ENCODE measurements at regions not wholly inside any gene's neighbourhood (a gene's known extent, or its start where the extent isn't known, plus 50 kb on each side); places are given as distances from the start of the nearest gene placed in this dataset.

GRCh38 chr16:9484426-9484825, 393.0 kb downstream of the HAPSTR1 start:
- no peak for DNase-seq

DNA sequence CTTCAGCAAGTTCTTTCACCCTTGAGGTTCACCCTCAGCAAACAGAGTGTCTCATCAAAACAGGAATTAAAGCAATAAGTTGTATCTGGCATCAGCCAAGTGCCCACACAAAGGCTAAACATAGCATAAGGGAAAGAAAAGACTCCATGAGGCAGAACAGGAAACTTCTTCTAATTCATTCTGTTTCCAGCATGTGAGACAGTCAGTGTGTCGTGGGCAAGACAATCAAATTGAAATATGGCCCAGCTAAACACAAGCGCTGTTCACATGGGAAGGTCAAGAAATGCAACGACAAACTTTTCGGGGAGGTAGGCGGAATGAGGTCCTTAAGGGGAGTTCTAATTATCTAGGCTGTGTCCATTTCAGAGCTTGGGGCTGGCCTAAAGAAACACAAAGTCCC, 393.4 kb downstream of the HAPSTR1 start:
- DNase-seq, result no peak

GRCh38 chr16:9489835-9490467, 398.5 kb downstream of the HAPSTR1 start:
- DNase-seq, result no peak

- no peak for DNase-seq
Observed at GRCh38 chr16:9495824-9496223, 404.4 kb downstream of the HAPSTR1 start.

DNA sequence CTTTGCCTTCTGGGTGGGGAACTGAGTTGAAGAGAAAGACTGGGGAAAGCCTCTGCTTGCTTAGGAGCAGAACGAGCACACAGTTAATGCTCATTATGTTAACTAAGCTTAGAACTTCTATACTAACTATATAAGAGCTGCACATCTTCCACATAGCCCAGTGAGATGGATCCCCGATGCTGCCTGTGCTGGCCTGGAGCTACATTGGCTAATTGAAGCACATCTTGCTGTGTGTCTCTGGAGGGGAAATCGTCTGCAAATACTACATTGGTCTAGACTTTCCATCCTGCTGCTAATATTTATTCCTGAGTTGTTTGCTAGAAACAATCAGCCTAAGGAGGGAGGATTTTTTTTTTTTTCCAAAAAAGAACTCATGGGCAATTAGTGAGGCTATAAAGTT, 406.3 kb downstream of the HAPSTR1 start:
- no peak for DNase-seq

DNA sequence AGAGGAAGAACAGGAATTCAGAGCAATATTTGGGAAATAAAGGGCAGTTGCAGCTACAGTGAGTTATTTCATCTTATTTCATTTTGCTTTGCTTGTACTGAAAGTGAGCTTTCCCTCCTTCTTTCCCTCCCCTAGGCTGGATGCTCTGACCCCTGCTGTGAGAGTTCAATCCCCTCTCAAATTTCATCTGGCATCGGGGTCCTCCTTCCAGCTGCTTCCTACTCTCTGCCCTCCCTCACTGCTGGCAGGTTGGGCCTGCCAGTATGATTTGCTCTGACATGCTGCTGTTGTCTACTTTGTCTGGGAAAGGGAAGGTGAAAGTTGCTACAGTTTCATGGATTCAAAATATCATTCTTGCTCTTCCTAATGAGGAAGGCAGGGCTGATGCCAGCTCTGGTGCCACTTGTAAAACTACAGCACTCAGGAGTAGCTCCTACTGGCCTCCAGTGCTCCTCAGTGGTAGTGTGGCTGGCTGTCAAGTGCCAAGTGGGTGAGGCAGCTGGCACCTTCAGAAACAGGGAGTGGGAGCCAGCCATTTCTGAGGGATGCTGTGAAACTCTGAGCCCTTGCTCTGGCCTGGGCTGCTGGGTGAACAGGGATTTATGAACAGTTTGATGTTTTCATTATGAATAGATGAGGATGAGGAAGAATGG, 408.6 kb downstream of the HAPSTR1 start:
- no peak for DNase-seq

- DNase-seq, result no peak
Observed at GRCh38 chr16:9500872-9501271, 409.4 kb downstream of the HAPSTR1 start.

GRCh38 chr16:9503251-9503984, 412.0 kb downstream of the HAPSTR1 start:
- DNase-seq, result no peak

DNA sequence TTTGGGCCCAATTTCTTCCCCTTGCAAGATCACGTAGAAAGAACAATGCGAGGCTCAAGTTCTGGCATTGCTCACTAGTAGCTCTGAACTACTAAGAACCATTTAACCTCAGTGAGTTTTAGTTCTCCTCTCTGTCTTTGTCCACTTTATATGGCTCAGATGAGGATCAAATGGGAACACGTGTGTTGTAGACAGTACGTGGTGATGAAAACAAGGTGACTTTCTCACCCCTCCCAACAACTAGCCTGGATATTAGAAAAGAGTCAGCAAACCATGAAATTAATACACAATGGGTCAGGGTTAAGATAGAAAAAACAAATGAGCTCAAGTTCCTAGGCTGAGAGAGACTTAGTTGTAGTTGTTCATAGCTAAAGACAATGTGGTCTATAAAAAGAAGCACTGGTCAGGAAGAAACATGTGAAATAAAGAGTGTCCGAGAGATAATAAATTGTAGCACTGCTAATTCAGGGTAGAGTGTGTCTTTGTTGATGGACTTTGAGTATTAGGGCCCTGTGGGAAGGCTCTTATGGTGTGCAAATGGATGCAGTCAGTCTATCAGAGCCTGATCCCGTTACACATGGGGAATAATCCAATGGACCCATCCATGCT, 417.0 kb downstream of the HAPSTR1 start:
- DNase-seq, result no peak

- no peak for DNase-seq
Observed at GRCh38 chr16:9509663-9510062, 418.2 kb downstream of the HAPSTR1 start.

DNA sequence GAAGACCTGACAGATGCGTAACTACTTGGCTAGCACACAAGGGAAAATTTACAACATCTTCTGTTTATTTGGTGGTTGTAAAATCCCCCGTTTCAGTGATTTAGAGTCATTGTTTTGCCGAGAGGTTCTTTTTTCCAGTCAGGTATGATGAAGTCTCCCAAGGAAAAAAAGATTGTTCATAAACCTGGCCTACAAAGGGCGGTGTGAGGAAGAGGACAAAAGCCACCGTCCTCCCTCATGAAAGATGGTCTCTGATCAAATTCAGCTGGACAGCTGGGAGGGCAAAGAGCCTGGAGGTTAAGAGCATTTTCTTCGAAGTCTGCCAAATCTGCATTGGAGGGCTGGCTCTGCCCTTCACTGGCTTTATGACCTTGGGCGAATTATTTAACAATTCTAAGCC, 419.9 kb downstream of the HAPSTR1 start:
- DNase-seq, result no peak

DNA sequence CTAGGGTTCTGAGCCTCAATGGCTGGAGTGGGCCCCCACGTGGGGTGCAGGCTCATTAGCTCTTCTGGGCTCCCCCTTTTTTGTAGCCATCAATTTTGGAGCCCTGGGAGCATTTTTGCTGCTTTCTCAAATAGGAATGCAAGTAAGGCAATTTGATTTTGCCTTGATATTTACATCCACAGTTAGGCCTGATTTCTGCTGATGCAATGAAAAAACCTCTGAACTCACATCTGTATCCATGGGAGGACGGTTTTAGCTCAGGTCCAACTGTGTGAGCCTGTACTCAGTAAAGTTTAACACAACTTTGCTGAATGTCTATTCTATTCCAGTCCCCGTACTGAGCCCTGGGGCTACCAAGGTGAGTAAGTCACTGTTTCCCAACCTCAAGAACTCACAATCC, 425.0 kb downstream of the HAPSTR1 start:
- no peak for DNase-seq

DNA sequence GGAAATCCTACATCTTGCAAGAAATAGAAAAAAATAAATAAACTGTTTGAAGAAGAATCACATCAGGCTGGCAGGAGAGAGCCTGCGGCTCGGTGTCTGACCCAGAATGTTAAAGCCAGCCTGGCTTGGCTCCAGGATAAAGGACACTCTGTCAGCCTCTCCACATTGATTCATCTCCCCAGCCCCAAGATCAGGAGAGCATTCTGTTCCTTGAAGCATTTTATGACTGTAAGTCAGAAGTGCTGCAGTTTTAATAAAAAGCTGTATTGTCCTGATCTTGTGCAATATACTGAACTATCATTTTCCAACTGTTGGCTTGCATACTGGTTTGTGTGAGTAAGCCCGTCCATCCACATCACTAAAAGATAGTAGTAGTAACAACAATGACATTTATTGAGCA, 426.6 kb downstream of the HAPSTR1 start:
- no peak for DNase-seq

GRCh38 chr16:9518581-9518980, 427.1 kb downstream of the HAPSTR1 start:
- DNase-seq, result no peak

DNA sequence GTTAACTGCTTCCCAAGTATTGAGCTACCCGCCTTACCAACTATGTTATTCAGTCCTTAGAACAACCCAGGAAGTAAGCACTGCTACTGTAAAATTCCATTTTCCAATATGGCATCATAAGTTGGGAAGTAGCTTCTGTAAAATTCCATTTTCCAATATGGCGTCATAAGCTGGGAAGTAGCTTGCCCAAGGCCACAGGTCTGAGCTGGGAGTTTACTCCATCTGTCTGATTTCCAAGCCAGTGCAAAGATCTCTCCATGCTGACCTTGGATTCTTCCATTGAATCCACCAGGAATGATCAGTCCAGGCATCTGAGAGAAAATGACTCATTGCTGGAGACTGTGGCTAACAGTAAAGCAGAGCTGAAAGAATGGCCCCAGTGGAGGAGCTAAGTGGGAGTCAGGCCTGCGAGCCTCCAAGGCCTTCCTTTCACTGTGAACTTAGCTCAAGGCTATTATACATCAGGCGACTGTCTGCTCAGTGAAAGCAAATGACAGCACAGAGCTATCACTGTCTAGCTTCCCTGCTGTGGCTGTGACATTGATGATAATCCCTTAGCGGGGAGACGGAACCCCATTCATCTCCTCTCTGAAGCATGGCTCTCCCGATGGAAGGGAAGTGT, 430.4 kb downstream of the HAPSTR1 start:
- DNase-seq, result no peak

DNA sequence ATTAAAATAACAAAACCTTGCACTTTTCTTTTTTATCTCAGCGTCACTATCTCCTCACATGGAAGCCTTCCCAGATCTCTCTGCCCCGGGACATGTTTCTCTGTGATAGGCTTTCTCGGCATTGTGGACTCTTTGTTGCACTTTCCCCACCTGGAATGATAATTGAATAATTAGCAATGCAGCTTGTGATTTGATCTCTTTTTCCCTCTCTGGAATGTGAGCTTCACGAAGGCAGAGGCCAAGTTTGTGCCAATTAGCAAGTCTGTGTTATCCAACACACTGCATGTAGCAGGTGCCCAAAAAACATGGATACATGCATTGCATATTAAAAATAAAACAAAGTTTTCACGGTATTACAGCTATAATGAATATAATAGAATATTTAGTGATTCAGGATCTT, 431.2 kb downstream of the HAPSTR1 start:
- no peak for DNase-seq

GRCh38 chr16:9523994-9524393, 432.6 kb downstream of the HAPSTR1 start:
- no peak for DNase-seq

GRCh38 chr16:9525037-9525436, 433.6 kb downstream of the HAPSTR1 start:
- no peak for DNase-seq

- DNase-seq, result no peak
Observed at GRCh38 chr16:9526791-9527190, 435.3 kb downstream of the HAPSTR1 start.

GRCh38 chr16:9527976-9528375, 436.5 kb downstream of the HAPSTR1 start:
- DNase-seq, result no peak

GRCh38 chr16:9528511-9529079, 437.2 kb downstream of the HAPSTR1 start:
- no peak for DNase-seq

GRCh38 chr16:9533042-9533441, 441.6 kb downstream of the HAPSTR1 start:
- DNase-seq, result no peak

- no peak for DNase-seq
Observed at GRCh38 chr16:9534759-9535158, 443.3 kb downstream of the HAPSTR1 start.
